ENCODE measurements at regions not wholly inside any gene's neighbourhood (a gene's known extent, or its start where the extent isn't known, plus 50 kb on each side); places are given as distances from the start of the nearest gene placed in this dataset.

DNA sequence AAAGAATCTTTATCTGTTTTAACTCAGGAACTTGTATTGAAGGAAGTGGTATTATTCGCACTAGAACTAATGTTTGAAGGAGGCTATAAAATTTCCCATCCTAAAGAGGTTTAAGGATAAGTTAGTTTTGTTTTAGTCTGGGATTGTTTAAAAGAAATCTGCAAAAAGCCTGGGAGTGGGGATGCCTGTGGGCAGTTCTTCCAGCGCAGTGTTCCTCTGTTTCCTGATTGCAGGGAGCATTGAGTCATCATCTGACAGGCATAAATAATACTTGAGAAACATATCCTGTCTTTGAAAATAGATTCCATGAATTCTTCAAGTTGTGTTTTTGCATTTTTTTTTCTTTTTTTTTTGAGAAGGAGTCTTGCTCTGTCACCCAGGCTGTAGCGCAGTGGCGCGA, 350.8 kb upstream of the PTBP2 start:
- H3K4me1 Mint-ChIP-seq (ENCODE audit: low read depth): peaks cover 60% of the 10 kb centered on the region
- peak overlapping the region; percentile 59 for H3K27ac Mint-ChIP-seq
- H3K4me3 Mint-ChIP-seq: peak overlapping the region; percentile 54
- H3K27me3 Mint-ChIP-seq (ENCODE audit: insufficient read depth): peaks cover 2% of the 10 kb centered on the region
- H3K9me3 Mint-ChIP-seq: no peaks in the 10 kb centered on the region
- DNase-seq: peak; percentile 69
- TF ChIP-seq, protein P1, sequence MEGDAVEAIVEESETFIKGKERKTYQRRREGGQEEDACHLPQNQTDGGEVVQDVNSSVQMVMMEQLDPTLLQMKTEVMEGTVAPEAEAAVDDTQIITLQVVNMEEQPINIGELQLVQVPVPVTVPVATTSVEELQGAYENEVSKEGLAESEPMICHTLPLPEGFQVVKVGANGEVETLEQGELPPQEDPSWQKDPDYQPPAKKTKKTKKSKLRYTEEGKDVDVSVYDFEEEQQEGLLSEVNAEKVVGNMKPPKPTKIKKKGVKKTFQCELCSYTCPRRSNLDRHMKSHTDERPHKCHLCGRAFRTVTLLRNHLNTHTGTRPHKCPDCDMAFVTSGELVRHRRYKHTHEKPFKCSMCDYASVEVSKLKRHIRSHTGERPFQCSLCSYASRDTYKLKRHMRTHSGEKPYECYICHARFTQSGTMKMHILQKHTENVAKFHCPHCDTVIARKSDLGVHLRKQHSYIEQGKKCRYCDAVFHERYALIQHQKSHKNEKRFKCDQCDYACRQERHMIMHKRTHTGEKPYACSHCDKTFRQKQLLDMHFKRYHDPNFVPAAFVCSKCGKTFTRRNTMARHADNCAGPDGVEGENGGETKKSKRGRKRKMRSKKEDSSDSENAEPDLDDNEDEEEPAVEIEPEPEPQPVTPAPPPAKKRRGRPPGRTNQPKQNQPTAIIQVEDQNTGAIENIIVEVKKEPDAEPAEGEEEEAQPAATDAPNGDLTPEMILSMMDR (IDR thresholded peaks at IDR 0.05): no peak
- H3K36me3 Mint-ChIP-seq (ENCODE audit: low read depth): no peaks in the 10 kb centered on the region

DNA sequence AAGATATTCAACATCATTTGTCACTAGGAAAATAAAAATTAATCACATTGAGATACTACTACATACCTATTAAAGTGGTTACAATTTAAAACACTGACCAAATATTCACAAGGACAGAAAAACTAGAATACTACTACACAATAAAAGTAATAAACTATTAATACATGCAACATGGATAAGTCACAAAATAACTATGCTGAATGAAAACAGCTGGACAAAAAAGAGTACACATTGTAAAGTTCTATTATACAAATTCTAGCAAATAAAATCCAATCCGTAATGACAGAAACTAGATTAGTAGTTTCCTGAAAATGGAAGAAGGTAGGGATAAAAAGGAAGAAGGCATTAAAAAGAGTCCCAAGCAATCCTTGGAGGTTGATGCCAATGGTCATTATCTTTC, 348.7 kb upstream of the PTBP2 start:
- peaks cover 40% of the 10 kb centered on the region for H3K4me1 Mint-ChIP-seq (ENCODE audit: low read depth)
- no peak for DNase-seq

DNA sequence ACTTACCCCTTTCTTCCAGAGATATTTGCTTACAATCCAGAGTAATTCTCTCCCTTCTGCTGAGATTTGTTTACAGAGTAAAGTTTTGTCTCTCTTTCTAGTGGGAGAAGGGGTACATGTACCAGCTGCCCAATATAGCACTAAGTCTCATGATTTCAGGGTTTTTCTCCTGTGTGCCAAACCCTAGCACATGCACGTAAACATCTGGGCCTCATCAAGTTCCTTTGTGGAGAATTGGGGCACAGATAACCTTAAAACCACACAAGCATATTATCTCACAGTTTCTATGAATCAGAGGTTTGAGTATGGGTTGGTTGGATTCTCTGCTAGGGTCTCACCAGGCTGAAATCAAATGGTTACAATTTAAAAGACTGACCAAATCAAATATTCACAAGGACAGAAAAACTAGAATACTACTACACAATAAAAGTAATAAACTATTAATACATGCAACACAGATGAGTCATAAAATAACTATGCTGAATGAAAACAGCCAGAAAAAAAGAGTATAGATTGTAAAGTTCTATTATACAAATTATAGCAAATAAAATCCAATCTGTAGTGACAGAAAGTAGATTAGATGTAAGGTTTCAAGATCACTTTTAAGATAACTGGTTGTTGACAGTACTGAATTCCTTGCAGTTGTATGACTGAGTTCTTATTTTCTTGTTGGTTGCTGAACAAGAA, 347.4 kb upstream of the PTBP2 start:
- peak; percentile 6 for DNase-seq
- Mint-ChIP-seq H3K36me3 (ENCODE audit: low read depth) (no peaks in the 10 kb centered on the region), H3K27me3 (ENCODE audit: insufficient read depth) (peaks cover 23% of the 10 kb centered on the region), H3K9me3 (no peaks in the 10 kb centered on the region), H3K4me1 (ENCODE audit: low read depth) (peaks cover 36% of the 10 kb centered on the region), H3K27ac (no peak overlapping the region), H3K4me3 (no peak overlapping the region)
- TF ChIP-seq, protein P1 (IDR thresholded peaks at IDR 0.05): no peak

More for the DNA sequence above, 348.7 kb upstream of the PTBP2 start:
- no peak overlapping the region for H3K27ac Mint-ChIP-seq
- H3K9me3 Mint-ChIP-seq: no peaks in the 10 kb centered on the region
- TF ChIP-seq, protein P1 (IDR thresholded peaks at IDR 0.05): no peak
- no peaks in the 10 kb centered on the region for H3K36me3 Mint-ChIP-seq (ENCODE audit: low read depth)
- no peak overlapping the region for H3K4me3 Mint-ChIP-seq
- peaks cover 15% of the 10 kb centered on the region for H3K27me3 Mint-ChIP-seq (ENCODE audit: insufficient read depth)

DNA sequence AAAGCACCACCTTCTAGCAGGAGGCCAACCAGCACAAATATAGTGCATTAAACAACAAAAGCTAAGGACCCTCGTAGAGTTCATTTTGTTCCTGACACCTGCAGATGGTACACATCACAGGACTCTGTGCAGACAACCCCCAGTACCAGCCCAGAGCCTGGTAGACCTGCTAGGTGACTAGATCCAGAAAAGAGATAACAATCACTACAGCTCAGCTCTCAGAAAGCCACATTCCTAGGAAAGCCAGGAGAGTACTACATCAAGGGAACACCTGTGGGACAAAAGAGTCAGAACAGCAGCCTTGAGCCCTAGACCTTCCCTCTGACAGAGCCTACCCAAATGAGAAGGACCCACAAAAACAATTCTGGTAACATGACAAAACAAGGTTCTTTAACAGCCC, 344.7 kb upstream of the PTBP2 start:
- TF ChIP-seq, protein P1 (IDR thresholded peaks at IDR 0.05): no peak
- H3K4me3 Mint-ChIP-seq: no peak overlapping the region
- peaks cover 27% of the 10 kb centered on the region for H3K27me3 Mint-ChIP-seq (ENCODE audit: insufficient read depth)
- H3K9me3 Mint-ChIP-seq: peaks cover 5% of the 10 kb centered on the region; the same call in 1 of the 2 replicates
- H3K4me1 Mint-ChIP-seq (ENCODE audit: low read depth): peaks cover 14% of the 10 kb centered on the region
- DNase-seq: no peak
- H3K27ac Mint-ChIP-seq: no peak overlapping the region
- no peaks in the 10 kb centered on the region for H3K36me3 Mint-ChIP-seq (ENCODE audit: low read depth)

DNA sequence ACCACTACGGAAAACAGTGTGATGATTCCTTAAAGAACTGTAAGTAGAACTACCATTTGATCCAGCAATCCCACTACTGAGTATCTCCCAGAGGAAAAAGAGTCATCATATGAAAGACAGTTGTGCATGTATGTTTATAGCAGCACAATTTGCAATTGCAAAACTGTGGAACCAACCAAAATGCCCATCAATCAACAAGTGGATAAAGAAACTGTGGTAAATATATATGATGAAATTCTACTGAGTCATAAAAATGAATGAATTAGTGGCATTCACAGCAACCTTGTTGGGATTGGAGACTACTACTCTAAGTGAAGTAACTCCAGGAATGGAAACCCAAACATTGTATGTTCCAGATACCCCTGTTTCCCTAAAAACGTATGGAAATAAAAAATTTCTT, 337.0 kb upstream of the PTBP2 start:
- H3K4me1 Mint-ChIP-seq (ENCODE audit: low read depth): peaks cover 14% of the 10 kb centered on the region
- H3K27ac Mint-ChIP-seq: no peak overlapping the region
- no peak for DNase-seq
- H3K27me3 Mint-ChIP-seq (ENCODE audit: insufficient read depth): peaks cover 13% of the 10 kb centered on the region
- peaks cover 5% of the 10 kb centered on the region; the same call in 1 of the 2 replicates for H3K36me3 Mint-ChIP-seq (ENCODE audit: low read depth)
- H3K9me3 Mint-ChIP-seq: peaks cover 20% of the 10 kb centered on the region
- H3K4me3 Mint-ChIP-seq: no peak overlapping the region
- TF ChIP-seq, protein P1 (IDR thresholded peaks at IDR 0.05): no peak
